ENCODE measurements at regions not wholly inside any gene's neighbourhood (a gene's known extent, or its start where the extent isn't known, plus 50 kb on each side); places are given as distances from the start of the nearest gene placed in this dataset.

DNA sequence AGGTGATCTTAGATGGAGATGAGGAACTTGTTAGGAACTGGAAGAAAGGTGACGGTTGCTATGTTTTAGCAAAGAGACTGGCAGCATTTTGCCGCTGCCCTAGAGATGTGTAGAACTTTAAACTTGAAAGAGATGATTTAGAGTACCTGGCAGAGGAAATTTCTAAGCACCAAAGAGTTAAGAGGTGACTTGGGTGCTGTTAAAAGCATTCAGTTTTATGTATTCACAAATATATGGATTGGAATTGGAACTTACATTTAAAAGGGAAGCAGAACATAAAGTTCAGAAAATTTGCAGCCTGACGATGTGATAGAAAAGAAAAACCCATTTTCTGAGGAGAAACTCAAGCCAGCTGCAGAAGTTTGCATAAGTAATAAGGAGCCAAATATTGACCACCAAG lies 176.3 kb downstream of the MOXD1 start:
- BruUV-seq (replicated peaks): no TSS peak
- no peak overlapping the region for H3K4me2 ChIP-seq (ENCODE audit: low read depth, low read length)
- peak; percentile 92 for TF ChIP-seq ZNF841 (CRISPR knock-in tag; IDR thresholded peaks at IDR 0.05; ENCODE audit: borderline replicate concordance)
- TF ChIP-seq ZFP36L2 (CRISPR knock-in tag; IDR thresholded peaks at IDR 0.05): no peak
- TF ChIP-seq ZNF431 (CRISPR knock-in tag; IDR thresholded peaks at IDR 0.05; ENCODE audit: borderline replicate concordance, low read depth): no peak
- CTCF ChIA-PET (ENCODE audit: low intra/inter-chr PET ratio, low total read pairs): no interaction called here
- POLR2A ChIA-PET: no interaction called here
- H3K4me1 ChIP-seq (ENCODE audit: insufficient read depth, low read length): no peaks in the 10 kb centered on the region
- no peak for ATAC-seq
- intact Hi-C loops (cut with micrococcal nuclease; ENCODE audit: unreplicated experiment): no loop called here
- no peaks in the 10 kb centered on the region for H3K79me2 ChIP-seq (ENCODE audit: insufficient read depth, low read length)
- H3K27me3 ChIP-seq (ENCODE audit: control insufficient read depth in 1 of 2, insufficient read depth in 2 of 2, low read length in 2 of 2): no peaks in the 10 kb centered on the region; a peak in 1 of 5 replicates
- in situ Hi-C loops (cut with HindIII; ENCODE audit: extremely low pct_ligation_motif_present, low pct_unique_long_range_greater_than_20kb): loop anchor here (25.0 kb wide), 1 partner anchor 538 kb away; no protein-coding TSS in a partner anchor
- H4K20me1 ChIP-seq (ENCODE audit: insufficient read depth, low read length): no peaks in the 10 kb centered on the region
- H3K9ac ChIP-seq (ENCODE audit: insufficient read depth, low read depth, low read length): no peak overlapping the region
- H3K9me3 ChIP-seq (ENCODE audit: low read length): peaks cover 18% of the 10 kb centered on the region; the same call in 1 of the 2 replicates
- no peaks in the 10 kb centered on the region for H3K36me3 ChIP-seq (replicated peaks in 1 of 2; ENCODE audit: control insufficient read depth in 1 of 2, insufficient read depth in 2 of 2, low read length in 2 of 2)
- no peak for FAIRE-seq
- DNase-seq (ENCODE audit: low spot score): no peak
- H3K4me3 ChIP-seq (replicated peaks in 1 of 3; ENCODE audit: insufficient read depth in 1 of 3, low read depth in 2 of 3, low read length in 3 of 3): no peak overlapping the region
- H3K27ac ChIP-seq (ENCODE audit: extremely low read length, insufficient read depth, low read length): no peak overlapping the region
- H2AFZ ChIP-seq (ENCODE audit: low read length): no peak overlapping the region
- WGBS (ENCODE audit: low lambda C conversion rate): 4% methylated on average over 3 of the region's 3 CpGs

DNA sequence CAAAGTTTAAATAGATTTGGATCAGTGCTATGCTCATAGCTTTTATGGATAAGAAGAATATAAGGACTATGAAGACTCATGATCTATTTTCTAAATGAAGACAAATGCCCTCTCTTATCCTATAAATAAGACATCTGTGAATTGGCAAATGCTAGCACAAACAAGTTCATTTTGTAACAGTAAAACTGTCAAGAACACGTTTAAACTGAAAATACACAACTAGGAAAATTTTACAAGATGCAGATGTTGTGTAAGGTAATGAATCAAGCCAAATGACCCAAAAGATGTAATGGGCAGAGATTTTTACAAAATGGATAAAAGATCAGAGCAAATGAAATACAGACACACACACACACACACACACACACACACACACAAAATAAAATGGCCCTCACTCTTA lies 180.5 kb downstream of the MOXD1 start:
- POLR2A ChIA-PET: no interaction called here
- FAIRE-seq: no peak
- DNase-seq (ENCODE audit: low spot score): no peak
- WGBS (ENCODE audit: low lambda C conversion rate): 2% methylated on average over 1 of the region's 1 CpG
- Histone ChIP-seq H3K27ac (ENCODE audit: extremely low read length, insufficient read depth, low read length) (no peak overlapping the region), H4K20me1 (ENCODE audit: insufficient read depth, low read length) (no peaks in the 10 kb centered on the region), H3K4me3 (replicated peaks in 1 of 3; ENCODE audit: insufficient read depth in 1 of 3, low read depth in 2 of 3, low read length in 3 of 3) (no peak overlapping the region), H3K27me3 (ENCODE audit: control insufficient read depth in 1 of 2, insufficient read depth in 2 of 2, low read length in 2 of 2) (no peaks in the 10 kb centered on the region; a peak in 2 of 5 replicates), H3K36me3 (replicated peaks in 1 of 2; ENCODE audit: control insufficient read depth in 1 of 2, insufficient read depth in 2 of 2, low read length in 2 of 2) (no peaks in the 10 kb centered on the region), H3K4me2 (ENCODE audit: low read depth, low read length) (no peak overlapping the region), H3K9me3 (ENCODE audit: low read length) (peaks cover 14% of the 10 kb centered on the region; the same call in 1 of the 2 replicates), H3K9ac (ENCODE audit: insufficient read depth, low read depth, low read length) (no peak overlapping the region), H3K79me2 (ENCODE audit: insufficient read depth, low read length) (no peaks in the 10 kb centered on the region), H2AFZ (ENCODE audit: low read length) (no peak overlapping the region), H3K4me1 (ENCODE audit: insufficient read depth, low read length) (no peaks in the 10 kb centered on the region)
- TF ChIP-seq ZNF430 (CRISPR knock-in tag; IDR thresholded peaks at IDR 0.05): no peak
- no peak for TF ChIP-seq TARDBP (CRISPR knock-in tag; IDR thresholded peaks at IDR 0.05)
- TF ChIP-seq, protein P1, sequence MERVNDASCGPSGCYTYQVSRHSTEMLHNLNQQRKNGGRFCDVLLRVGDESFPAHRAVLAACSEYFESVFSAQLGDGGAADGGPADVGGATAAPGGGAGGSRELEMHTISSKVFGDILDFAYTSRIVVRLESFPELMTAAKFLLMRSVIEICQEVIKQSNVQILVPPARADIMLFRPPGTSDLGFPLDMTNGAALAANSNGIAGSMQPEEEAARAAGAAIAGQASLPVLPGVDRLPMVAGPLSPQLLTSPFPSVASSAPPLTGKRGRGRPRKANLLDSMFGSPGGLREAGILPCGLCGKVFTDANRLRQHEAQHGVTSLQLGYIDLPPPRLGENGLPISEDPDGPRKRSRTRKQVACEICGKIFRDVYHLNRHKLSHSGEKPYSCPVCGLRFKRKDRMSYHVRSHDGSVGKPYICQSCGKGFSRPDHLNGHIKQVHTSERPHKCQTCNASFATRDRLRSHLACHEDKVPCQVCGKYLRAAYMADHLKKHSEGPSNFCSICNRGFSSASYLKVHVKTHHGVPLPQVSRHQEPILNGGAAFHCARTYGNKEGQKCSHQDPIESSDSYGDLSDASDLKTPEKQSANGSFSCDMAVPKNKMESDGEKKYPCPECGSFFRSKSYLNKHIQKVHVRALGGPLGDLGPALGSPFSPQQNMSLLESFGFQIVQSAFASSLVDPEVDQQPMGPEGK (CRISPR knock-in tag; IDR thresholded peaks at IDR 0.05): no peak
- TF ChIP-seq PAX8 (CRISPR knock-in tag; IDR thresholded peaks at IDR 0.05; ENCODE audit: borderline replicate concordance): no peak
- TF ChIP-seq ARNT (IDR thresholded peaks at IDR 0.05): no peak
- no peak for TF ChIP-seq MTF2 (CRISPR knock-in tag; IDR thresholded peaks at IDR 0.05; ENCODE audit: borderline replicate concordance)
- no peak for TF ChIP-seq CBFB (CRISPR knock-in tag; IDR thresholded peaks at IDR 0.05)
- TF ChIP-seq HES4 (CRISPR knock-in tag; IDR thresholded peaks at IDR 0.05; ENCODE audit: borderline replicate concordance): no peak
- TF ChIP-seq SMARCC2 (IDR thresholded peaks at IDR 0.05): no peak
- TF ChIP-seq SIN3B (IDR thresholded peaks at IDR 0.05; ENCODE audit: low read length): no peak
- TF ChIP-seq ZNF232 (CRISPR knock-in tag; IDR thresholded peaks at IDR 0.05; ENCODE audit: borderline replicate concordance): no peak
- no peak for TF ChIP-seq ZNF543 (CRISPR knock-in tag; IDR thresholded peaks at IDR 0.05)
- intact Hi-C loops (cut with micrococcal nuclease; ENCODE audit: unreplicated experiment) (no loop called here), in situ Hi-C loops (cut with HindIII; ENCODE audit: extremely low pct_ligation_motif_present, low pct_unique_long_range_greater_than_20kb) (loop anchor here (25.0 kb wide), 1 partner anchor 533 kb away; no protein-coding TSS in a partner anchor)
- CTCF ChIA-PET (ENCODE audit: low intra/inter-chr PET ratio, low total read pairs): no interaction called here
- no TSS peak for BruUV-seq (replicated peaks)
- no peak for ATAC-seq

All from HepG2 (cell line).